PC-3 (cell line): ENCODE measurements at regions not wholly inside any gene's neighbourhood (a gene's known extent, or its start where the extent isn't known, plus 50 kb on each side); places are given as distances from the start of the nearest gene placed in this dataset.

Experiments
- ATAC-seq: fragments of 200-7000 bp; cut with Tn5 transposase; 2 replicates; pipeline ENCODE4 v1.9.1; 2020; ENCODE audit warnings: mild to moderate bottlenecking, moderate library complexity
- BruUV-seq: library from RNA; stranded (reverse); fragments of 400-500 nt; replicated peaks from 2 replicates; lab custom pipeline; 2021; lab: Mats Ljungman, UMichigan
- CTCF ChIA-PET: fragments of 300-600 bp; sonication (Branson Sonifier 250); formaldehyde crosslinking; loops from one replicate; lab custom pipeline; 2022; ENCODE audit warnings: antibody characterized with exemption; lab: Charles Lee
- POLR2A ChIA-PET: fragments of 300-600 bp; sonication (Branson Sonifier 250); formaldehyde crosslinking; loops from one replicate; lab custom pipeline; 2022; ENCODE audit warnings: antibody characterized with exemption; ENCODE audit not compliant: unreplicated experiment; lab: Charles Lee
- DNase-seq: peaks from one replicate; pipeline ENCODE4 v3.0.0-alpha.2; 2015
- H2AFZ ChIP-seq: fragments of 300-600 bp; sonication (generic); 2 replicates; pipeline ENCODE4 v1.6.0; 2016; ENCODE audit warnings: antibody characterized with exemption, low read length
- H3F3A ChIP-seq: fragments of 300-600 bp; sonication (generic); one replicate; pipeline ENCODE4 v1.6.0; 2017; ENCODE audit warnings: antibody characterized with exemption, low read length, control low read depth, mild to moderate bottlenecking; ENCODE audit not compliant: unreplicated experiment
- H3K27ac ChIP-seq: fragments of 300-600 bp; sonication (generic); 2 replicates; pipeline ENCODE4 v1.5.1; 2016; ENCODE audit warnings: mild to moderate bottlenecking, low read length
- H3K27me3 ChIP-seq: fragments of 300-600 bp; sonication (generic); 2 replicates; pipeline ENCODE4 v1.6.1; 2016; ENCODE audit warnings: low read length, mixed read lengths
- H3K36me3 ChIP-seq: fragments of 300-600 bp; sonication (generic); 2 replicates; pipeline ENCODE4 v1.6.1; 2016; ENCODE audit warnings: low read depth, mixed run types, low read length, mixed read lengths
- H3K4me1 ChIP-seq: fragments of 300-600 bp; sonication (generic); 2 replicates; pipeline ENCODE4 v1.5.1; 2016; ENCODE audit warnings: low read length; ENCODE audit not compliant: insufficient read depth
- H3K4me2 ChIP-seq: fragments of 300-600 bp; sonication (generic); 2 replicates; pipeline ENCODE4 v1.6.0; 2016; ENCODE audit warnings: low read length
- H3K4me3 ChIP-seq: fragments of 300-600 bp; sonication (generic); 2 replicates; pipeline ENCODE4 v1.5.1; 2016; ENCODE audit warnings: mild to moderate bottlenecking, low read length, mixed read lengths
- H3K79me2 ChIP-seq: fragments of 300-600 bp; sonication (generic); 2 replicates; pipeline ENCODE4 v1.6.1; 2017; ENCODE audit warnings: low read length, mixed read lengths
- H3K9ac ChIP-seq: fragments of 300-600 bp; sonication (generic); 2 replicates; pipeline ENCODE4 v1.6.0; 2016; ENCODE audit warnings: mild to moderate bottlenecking, low read length
- H3K9me2 ChIP-seq: fragments of 300-600 bp; sonication (generic); replicated peaks from 2 replicates; pipeline ENCODE4 v1.6.1; 2016; ENCODE audit warnings: mixed run types, low read length, mixed read lengths
- H3K9me3 ChIP-seq: fragments of 300-600 bp; sonication (generic); 2 replicates; pipeline ENCODE4 v1.6.1; 2016; ENCODE audit warnings: low read length, mixed read lengths
- H4K20me1 ChIP-seq: fragments of 300-600 bp; sonication (generic); 2 replicates; pipeline ENCODE4 v1.6.1; 2016; ENCODE audit warnings: low read length, mixed read lengths
- EZH2 ChIP-seq: fragments of 300-600 bp; sonication (generic); IDR thresholded peaks from one replicate; pipeline ENCODE4 v1.6.1; 2017; ENCODE audit warnings: antibody characterized with exemption, mild to moderate bottlenecking, low read length; ENCODE audit not compliant: unreplicated experiment
- EZH2phosphoT487 ChIP-seq: fragments of 300-600 bp; sonication (generic); IDR thresholded peaks from 2 replicates; pipeline ENCODE4 v1.6.1; 2018; ENCODE audit warnings: mild to moderate bottlenecking, antibody characterized with exemption, low read length, borderline replicate concordance
- intact Hi-C: fragments of 100-400 bp; cut with micrococcal nuclease; formaldehyde crosslinking; loops from 2 replicates; pipeline ENCODE4 v1.9.0; 2023
- TF ChIP-seq, protein P1 (sequence below): fragments of 300-600 bp; sonication (generic); conservative IDR thresholded peaks from 2 replicates; pipeline ENCODE4 v1.5.1; 2017; ENCODE audit warnings: antibody characterized with exemption, low read depth, mild to moderate bottlenecking, low read length

DNA sequence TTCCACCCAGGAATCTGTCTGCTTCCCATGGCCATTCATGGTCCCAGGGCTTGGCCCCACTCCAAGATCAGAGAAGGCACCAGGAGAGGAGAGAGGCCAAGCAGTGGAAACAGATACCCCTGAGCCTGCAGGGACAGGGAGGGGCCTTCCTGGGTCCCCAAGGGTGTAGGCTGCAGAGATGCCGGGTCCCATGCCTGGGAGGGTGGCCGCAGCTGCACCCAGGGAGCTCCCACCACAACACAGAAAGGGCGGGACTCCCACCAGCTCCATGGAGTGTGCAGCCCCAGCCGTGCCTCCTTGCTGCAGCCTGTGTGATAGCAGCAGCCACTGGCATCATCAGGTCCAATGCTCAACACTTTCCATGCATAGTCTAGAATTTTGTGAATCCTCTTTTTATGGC is 331.5 kb downstream of the UACA start:
- H3K27ac ChIP-seq, result no peak overlapping the region
- no peak overlapping the region for H3K4me3 ChIP-seq
- H3K4me1 ChIP-seq, result peaks cover 19% of the 10 kb centered on the region
- no peaks in the 10 kb centered on the region for H3K9me2 ChIP-seq
- BruUV-seq, result no TSS peak
- H3F3A ChIP-seq, result peaks cover 4% of the 10 kb centered on the region
- H2AFZ ChIP-seq, result no peak overlapping the region
- no peak for TF ChIP-seq EZH2phosphoT487
- TF ChIP-seq EZH2, result no peak
- TF ChIP-seq, protein P1, sequence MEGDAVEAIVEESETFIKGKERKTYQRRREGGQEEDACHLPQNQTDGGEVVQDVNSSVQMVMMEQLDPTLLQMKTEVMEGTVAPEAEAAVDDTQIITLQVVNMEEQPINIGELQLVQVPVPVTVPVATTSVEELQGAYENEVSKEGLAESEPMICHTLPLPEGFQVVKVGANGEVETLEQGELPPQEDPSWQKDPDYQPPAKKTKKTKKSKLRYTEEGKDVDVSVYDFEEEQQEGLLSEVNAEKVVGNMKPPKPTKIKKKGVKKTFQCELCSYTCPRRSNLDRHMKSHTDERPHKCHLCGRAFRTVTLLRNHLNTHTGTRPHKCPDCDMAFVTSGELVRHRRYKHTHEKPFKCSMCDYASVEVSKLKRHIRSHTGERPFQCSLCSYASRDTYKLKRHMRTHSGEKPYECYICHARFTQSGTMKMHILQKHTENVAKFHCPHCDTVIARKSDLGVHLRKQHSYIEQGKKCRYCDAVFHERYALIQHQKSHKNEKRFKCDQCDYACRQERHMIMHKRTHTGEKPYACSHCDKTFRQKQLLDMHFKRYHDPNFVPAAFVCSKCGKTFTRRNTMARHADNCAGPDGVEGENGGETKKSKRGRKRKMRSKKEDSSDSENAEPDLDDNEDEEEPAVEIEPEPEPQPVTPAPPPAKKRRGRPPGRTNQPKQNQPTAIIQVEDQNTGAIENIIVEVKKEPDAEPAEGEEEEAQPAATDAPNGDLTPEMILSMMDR, result no peak
- H4K20me1 ChIP-seq, result no peaks in the 10 kb centered on the region
- ChIA-PET POLR2A (no interaction called here), CTCF (no interaction called here)
- ATAC-seq (no peak), DNase-seq (no peak)
- H3K79me2 ChIP-seq, result no peaks in the 10 kb centered on the region
- H3K36me3 ChIP-seq, result no peaks in the 10 kb centered on the region
- H3K27me3 ChIP-seq, result no peaks in the 10 kb centered on the region
- no peak overlapping the region for H3K9ac ChIP-seq
- H3K9me3 ChIP-seq, result no peaks in the 10 kb centered on the region
- H3K4me2 ChIP-seq, result no peak overlapping the region
- intact Hi-C loops, result no loop called here

DNA sequence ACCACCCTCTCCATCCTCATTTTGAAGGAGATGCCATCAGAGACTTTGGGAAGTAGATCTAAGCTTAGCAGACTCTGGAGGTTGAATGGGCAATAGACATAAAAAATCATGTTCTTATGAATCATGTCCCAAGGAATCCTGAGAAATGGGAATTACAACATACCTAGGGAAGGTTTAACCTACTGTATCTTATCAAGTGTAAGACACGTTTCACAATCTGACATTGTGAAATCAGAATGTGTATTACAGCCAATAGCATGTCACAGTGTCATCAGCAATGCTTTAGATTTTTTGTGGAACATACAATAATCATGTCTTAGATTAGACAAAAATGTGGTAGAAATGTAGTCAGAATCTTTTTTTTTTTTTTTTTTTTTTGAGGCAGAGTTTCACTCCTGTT is 332.4 kb upstream of the TLE3 start:
- no peaks in the 10 kb centered on the region for H3K27me3 ChIP-seq
- H3K9me2 ChIP-seq, result no peaks in the 10 kb centered on the region
- BruUV-seq, result no TSS peak
- H3K4me2 ChIP-seq, result no peak overlapping the region
- no peak overlapping the region for H3K4me3 ChIP-seq
- CTCF ChIA-PET, result no interaction called here
- ATAC-seq, result no peak
- no peaks in the 10 kb centered on the region for H3K79me2 ChIP-seq
- no peak overlapping the region for H3K27ac ChIP-seq
- no peaks in the 10 kb centered on the region for H4K20me1 ChIP-seq
- intact Hi-C loops, result no loop called here
- DNase-seq, result peak; percentile 56
- POLR2A ChIA-PET, result no interaction called here
- TF ChIP-seq EZH2phosphoT487, result no peak
- TF ChIP-seq, protein P1, result no peak
- no peak for TF ChIP-seq EZH2
- H3K9me3 ChIP-seq, result no peaks in the 10 kb centered on the region
- peaks cover 31% of the 10 kb centered on the region for H3K4me1 ChIP-seq
- no peaks in the 10 kb centered on the region for H3K36me3 ChIP-seq
- H2AFZ ChIP-seq, result no peak overlapping the region
- peaks cover 4% of the 10 kb centered on the region for H3F3A ChIP-seq
- no peak overlapping the region for H3K9ac ChIP-seq

DNA sequence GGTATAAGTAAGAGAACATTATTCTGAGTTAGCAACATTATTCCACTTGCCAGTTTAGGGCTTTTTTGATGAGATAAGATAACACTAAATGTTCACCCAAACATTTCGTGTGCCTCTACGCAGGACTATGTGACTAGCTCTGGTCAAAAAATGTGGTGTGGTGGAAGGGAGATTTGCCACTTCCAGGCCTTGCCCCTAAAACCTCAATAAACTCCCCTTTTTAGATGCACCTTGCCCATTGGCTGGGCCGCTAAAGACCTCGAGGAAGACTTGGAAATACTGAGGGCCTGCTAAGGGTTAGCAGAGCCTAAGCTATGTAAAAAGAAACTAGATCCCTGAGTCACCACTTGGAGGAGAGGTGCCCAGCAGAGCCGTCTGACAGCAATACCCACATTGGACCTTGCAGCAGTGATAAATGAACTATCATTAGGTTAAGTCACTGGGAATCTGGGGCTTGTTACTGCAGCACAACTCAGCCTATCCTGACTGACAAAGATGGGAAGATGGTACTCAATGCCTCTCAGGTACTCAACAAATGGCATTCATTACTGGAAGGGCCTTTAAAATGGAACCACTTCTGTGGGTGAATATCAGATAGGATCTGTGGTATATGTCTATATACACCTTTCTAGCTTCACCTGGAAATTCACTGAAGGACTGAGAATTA is 331.5 kb upstream of the TLE3 start:
- Histone ChIP-seq H3K4me2 (no peak overlapping the region), H3K9me3 (no peaks in the 10 kb centered on the region), H3K4me3 (no peak overlapping the region), H3F3A (peaks cover 4% of the 10 kb centered on the region), H3K9ac (no peak overlapping the region), H2AFZ (no peak overlapping the region), H3K27me3 (no peaks in the 10 kb centered on the region), H3K9me2 (no peaks in the 10 kb centered on the region), H3K27ac (no peak overlapping the region), H3K4me1 (peaks cover 31% of the 10 kb centered on the region), H4K20me1 (no peaks in the 10 kb centered on the region), H3K36me3 (no peaks in the 10 kb centered on the region), H3K79me2 (no peaks in the 10 kb centered on the region)
- POLR2A ChIA-PET, result no interaction called here
- DNase-seq, result no peak
- intact Hi-C loops, result no loop called here
- no TSS peak for BruUV-seq
- CTCF ChIA-PET, result no interaction called here
- no peak for TF ChIP-seq EZH2
- TF ChIP-seq, protein P1, result no peak
- TF ChIP-seq EZH2phosphoT487, result no peak
- no peak for ATAC-seq
